HG02798 (cell line): ENCODE measurements at regions not wholly inside any gene's neighbourhood (a gene's known extent, or its start where the extent isn't known, plus 50 kb on each side); places are given as distances from the start of the nearest gene placed in this dataset.
"Not testable (repeated sequence)": the region's sequence is repeated elsewhere in the genome, so short reads cannot be mapped to it uniquely, and the experiment has no call there.

Experiments
- ATAC-seq: cut with Tn5 transposase; IDR thresholded peaks from one replicate; pipeline ENCODE4 v1.9.1; 2021; ENCODE audit warnings: mild to moderate bottlenecking; ENCODE audit not compliant: unreplicated experiment, poor library complexity

GRCh38 chr20:12896180-12896579 lies 112.6 kb upstream of the SPTLC3 start:
- no peak for ATAC-seq

- ATAC-seq = no peak
These were observed 105.8 kb upstream of the SPTLC3 start for GRCh38 chr20:12902992-12903391.

- no peak for ATAC-seq
These were observed 102.4 kb upstream of the SPTLC3 start for GRCh38 chr20:12906361-12906760.

- ATAC-seq = no peak
These were observed 97.4 kb upstream of the SPTLC3 start for GRCh38 chr20:12911372-12911771.

- no peak for ATAC-seq
These were observed 94.9 kb upstream of the SPTLC3 start for GRCh38 chr20:12913781-12914443.

- no peak for ATAC-seq
These were observed 94.0 kb upstream of the SPTLC3 start for GRCh38 chr20:12914804-12915203.

- no peak for ATAC-seq
These were observed 92.1 kb upstream of the SPTLC3 start for GRCh38 chr20:12916699-12917098.

GRCh38 chr20:12924126-12924525 lies 84.6 kb upstream of the SPTLC3 start:
- ATAC-seq = no peak

- ATAC-seq = peak; percentile 93
These were observed 83.5 kb upstream of the SPTLC3 start for GRCh38 chr20:12925210-12925755.

- ATAC-seq = no peak
These were observed 82.6 kb upstream of the SPTLC3 start for GRCh38 chr20:12925863-12926793.

- ATAC-seq = no peak
These were observed 81.3 kb upstream of the SPTLC3 start for GRCh38 chr20:12927489-12927888.

- ATAC-seq = no peak
These were observed 80.4 kb upstream of the SPTLC3 start for GRCh38 chr20:12928358-12928754.

- no peak for ATAC-seq
These were observed 79.9 kb upstream of the SPTLC3 start for GRCh38 chr20:12928755-12929401.

- no peak for ATAC-seq
These were observed 72.8 kb upstream of the SPTLC3 start for GRCh38 chr20:12936020-12936419.

GRCh38 chr20:12936524-12936923 lies 72.2 kb upstream of the SPTLC3 start:
- no peak for ATAC-seq

- no peak for ATAC-seq
These were observed 67.7 kb upstream of the SPTLC3 start for GRCh38 chr20:12941025-12941424.

GRCh38 chr20:12942123-12942522 lies 66.6 kb upstream of the SPTLC3 start:
- ATAC-seq = no peak

- no peak for ATAC-seq
These were observed 62.0 kb upstream of the SPTLC3 start for GRCh38 chr20:12946789-12947188.

GRCh38 chr20:12947691-12948090 lies 61.1 kb upstream of the SPTLC3 start:
- no peak for ATAC-seq

- no peak for ATAC-seq
These were observed 59.3 kb upstream of the SPTLC3 start for GRCh38 chr20:12949429-12949980.

- not testable (repeated sequence) for ATAC-seq
These were observed 54.5 kb upstream of the SPTLC3 start for GRCh38 chr20:12954254-12954653.
